ENCODE measurements at regions not wholly inside any gene's neighbourhood (a gene's known extent, or its start where the extent isn't known, plus 50 kb on each side); places are given as distances from the start of the nearest gene placed in this dataset.

DNA sequence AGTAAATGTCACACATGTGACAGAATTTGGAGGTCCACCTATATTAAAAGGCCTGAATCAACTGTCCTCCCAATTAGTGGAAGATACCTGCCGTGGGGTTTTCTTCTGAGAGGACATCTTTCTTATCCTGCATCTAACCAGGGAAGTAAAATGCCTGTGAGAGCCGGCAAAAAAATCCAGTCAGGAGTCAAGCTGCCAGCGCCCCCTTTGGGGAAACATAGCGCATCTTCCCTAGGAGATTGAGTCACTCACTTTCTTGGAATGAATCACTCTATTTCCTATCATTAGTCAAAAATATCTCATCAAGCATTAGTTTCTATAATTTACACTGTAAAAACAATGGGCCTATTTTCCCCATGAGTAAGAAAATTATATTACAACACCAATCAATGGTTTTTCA, 66.4 kb upstream of the ANK3 start:
- Histone ChIP-seq H3K9me2 (ENCODE audit: low read depth, low read length) (no peaks in the 10 kb centered on the region), H3K36me3 (ENCODE audit: insufficient read depth, low read length) (no peaks in the 10 kb centered on the region), H3K4me2 (ENCODE audit: low read length) (no peak overlapping the region), H4K20me1 (ENCODE audit: insufficient read depth, low read length) (no peaks in the 10 kb centered on the region), H3K79me2 (ENCODE audit: insufficient read depth, low read length) (no peaks in the 10 kb centered on the region), H3K9ac (ENCODE audit: low read length) (no peak overlapping the region), H3K27me3 (ENCODE audit: insufficient read depth, low read length) (no peaks in the 10 kb centered on the region), H3K9me3 (ENCODE audit: low read length) (no peaks in the 10 kb centered on the region), H3K4me1 (ENCODE audit: insufficient read depth, low read length, severe bottlenecking) (no peaks in the 10 kb centered on the region), H3K27ac (ENCODE audit: low read depth, low read length, poor library complexity, severe bottlenecking) (no peak overlapping the region), H3K4me3 (ENCODE audit: low read depth, low read length, poor library complexity, severe bottlenecking) (no peak overlapping the region), H3F3A (ENCODE audit: insufficient read depth, low read length) (no peaks in the 10 kb centered on the region), H2AFZ (ENCODE audit: low read length) (no peak overlapping the region)
- TF ChIP-seq EZH2 (IDR thresholded peaks at IDR 0.05; ENCODE audit: borderline replicate concordance, low read length): no peak
- TF ChIP-seq, protein P1, sequence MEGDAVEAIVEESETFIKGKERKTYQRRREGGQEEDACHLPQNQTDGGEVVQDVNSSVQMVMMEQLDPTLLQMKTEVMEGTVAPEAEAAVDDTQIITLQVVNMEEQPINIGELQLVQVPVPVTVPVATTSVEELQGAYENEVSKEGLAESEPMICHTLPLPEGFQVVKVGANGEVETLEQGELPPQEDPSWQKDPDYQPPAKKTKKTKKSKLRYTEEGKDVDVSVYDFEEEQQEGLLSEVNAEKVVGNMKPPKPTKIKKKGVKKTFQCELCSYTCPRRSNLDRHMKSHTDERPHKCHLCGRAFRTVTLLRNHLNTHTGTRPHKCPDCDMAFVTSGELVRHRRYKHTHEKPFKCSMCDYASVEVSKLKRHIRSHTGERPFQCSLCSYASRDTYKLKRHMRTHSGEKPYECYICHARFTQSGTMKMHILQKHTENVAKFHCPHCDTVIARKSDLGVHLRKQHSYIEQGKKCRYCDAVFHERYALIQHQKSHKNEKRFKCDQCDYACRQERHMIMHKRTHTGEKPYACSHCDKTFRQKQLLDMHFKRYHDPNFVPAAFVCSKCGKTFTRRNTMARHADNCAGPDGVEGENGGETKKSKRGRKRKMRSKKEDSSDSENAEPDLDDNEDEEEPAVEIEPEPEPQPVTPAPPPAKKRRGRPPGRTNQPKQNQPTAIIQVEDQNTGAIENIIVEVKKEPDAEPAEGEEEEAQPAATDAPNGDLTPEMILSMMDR (IDR thresholded peaks at IDR 0.05; ENCODE audit: low read length): peak; percentile 9; the same call in 1 of the 2 replicates

DNA sequence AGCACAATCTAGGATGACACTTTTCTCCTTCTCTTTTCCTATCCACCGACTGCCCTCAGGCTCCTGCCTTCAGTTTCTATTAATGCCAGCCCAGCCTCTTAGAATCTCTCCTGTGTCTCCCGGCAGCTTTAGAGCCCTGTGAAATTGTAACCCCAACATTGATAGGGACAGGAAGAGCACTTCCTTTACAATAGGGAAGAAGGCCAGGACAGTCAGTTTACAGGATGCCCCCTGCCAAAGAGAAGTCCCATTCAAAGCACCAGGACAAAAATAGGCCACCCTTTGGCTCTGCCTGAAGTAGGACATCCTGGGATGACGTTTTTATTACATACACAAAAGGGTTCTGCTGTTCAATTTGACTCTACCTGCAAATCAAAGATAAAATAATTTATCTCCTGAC, 64.7 kb upstream of the ANK3 start:
- Histone ChIP-seq H3K4me3 (ENCODE audit: low read depth, low read length, poor library complexity, severe bottlenecking) (no peak overlapping the region), H3K36me3 (ENCODE audit: insufficient read depth, low read length) (no peaks in the 10 kb centered on the region), H3K4me1 (ENCODE audit: insufficient read depth, low read length, severe bottlenecking) (no peaks in the 10 kb centered on the region), H3K4me2 (ENCODE audit: low read length) (no peak overlapping the region), H4K20me1 (ENCODE audit: insufficient read depth, low read length) (no peaks in the 10 kb centered on the region), H3K27me3 (ENCODE audit: insufficient read depth, low read length) (no peaks in the 10 kb centered on the region), H3K9me2 (ENCODE audit: low read depth, low read length) (no peaks in the 10 kb centered on the region), H3K79me2 (ENCODE audit: insufficient read depth, low read length) (no peaks in the 10 kb centered on the region), H3K9ac (ENCODE audit: low read length) (no peak overlapping the region), H2AFZ (ENCODE audit: low read length) (no peak overlapping the region), H3K9me3 (ENCODE audit: low read length) (no peaks in the 10 kb centered on the region), H3K27ac (ENCODE audit: low read depth, low read length, poor library complexity, severe bottlenecking) (no peak overlapping the region), H3F3A (ENCODE audit: insufficient read depth, low read length) (no peaks in the 10 kb centered on the region)
- no peak for TF ChIP-seq EZH2 (IDR thresholded peaks at IDR 0.05; ENCODE audit: borderline replicate concordance, low read length)
- TF ChIP-seq, protein P1 (IDR thresholded peaks at IDR 0.05; ENCODE audit: low read length): no peak

DNA sequence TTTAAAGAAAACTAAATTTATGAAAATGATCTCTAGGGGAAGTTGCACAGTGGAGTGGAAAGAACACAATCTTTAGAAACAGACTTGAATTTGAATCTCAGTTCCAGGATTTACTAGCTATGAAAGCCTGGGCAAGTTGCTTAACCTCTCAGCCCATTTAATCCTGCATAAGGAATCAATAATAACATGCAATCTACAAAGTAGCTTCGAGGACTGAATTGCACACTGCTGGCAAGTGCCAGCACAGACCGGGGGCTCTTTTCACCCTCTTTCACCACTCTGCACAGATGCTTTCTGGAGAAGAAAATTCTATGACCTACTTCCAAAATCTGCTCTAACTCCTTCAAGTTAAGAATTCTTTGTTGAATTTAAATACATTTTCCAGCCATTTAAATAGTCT, 63.4 kb upstream of the ANK3 start:
- no peaks in the 10 kb centered on the region for H3F3A ChIP-seq (ENCODE audit: insufficient read depth, low read length)
- H2AFZ ChIP-seq (ENCODE audit: low read length): no peak overlapping the region
- TF ChIP-seq, protein P1 (IDR thresholded peaks at IDR 0.05; ENCODE audit: low read length): no peak
- no peaks in the 10 kb centered on the region for H3K36me3 ChIP-seq (ENCODE audit: insufficient read depth, low read length)
- no peaks in the 10 kb centered on the region for H4K20me1 ChIP-seq (ENCODE audit: insufficient read depth, low read length)
- H3K4me1 ChIP-seq (ENCODE audit: insufficient read depth, low read length, severe bottlenecking): no peaks in the 10 kb centered on the region
- H3K9me2 ChIP-seq (ENCODE audit: low read depth, low read length): no peaks in the 10 kb centered on the region
- H3K4me3 ChIP-seq (ENCODE audit: low read depth, low read length, poor library complexity, severe bottlenecking): no peak overlapping the region
- H3K9ac ChIP-seq (ENCODE audit: low read length): no peak overlapping the region
- no peak overlapping the region for H3K27ac ChIP-seq (ENCODE audit: low read depth, low read length, poor library complexity, severe bottlenecking)
- H3K27me3 ChIP-seq (ENCODE audit: insufficient read depth, low read length): no peaks in the 10 kb centered on the region
- H3K9me3 ChIP-seq (ENCODE audit: low read length): no peaks in the 10 kb centered on the region
- no peak overlapping the region for H3K4me2 ChIP-seq (ENCODE audit: low read length)
- H3K79me2 ChIP-seq (ENCODE audit: insufficient read depth, low read length): no peaks in the 10 kb centered on the region
